Endothelial cell of umbilical vein (primary cell): ENCODE measurements at regions not wholly inside any gene's neighbourhood (a gene's known extent, or its start where the extent isn't known, plus 50 kb on each side); places are given as distances from the start of the nearest gene placed in this dataset.

ENCODE experiments used
- CTCF ChIP-seq, 2 donors: IDR thresholded peaks; 1 replicate in 1 of 2; 2 replicates in 1 of 2; pipeline ENCODE4 v1.5.1; 2011; ENCODE audit warnings: low read length in 2 of 2, mild to moderate bottlenecking in 2 of 2, moderate library complexity in 2 of 2, control low read depth in 1 of 2, inconsistent platforms in 1 of 2, low read depth in 1 of 2; ENCODE audit not compliant: insufficient read depth in 1 of 2; ENCODE audit errors: extremely low read depth in 1 of 2
- TF ChIP-seq, protein P1 (sequence below): IDR thresholded peaks from 2 replicates; pipeline ENCODE4 v1.6.1; 2011; ENCODE audit not compliant: insufficient read depth, insufficient read length

GRCh38 chr1:79104617-79105016, 98.1 kb upstream of the ADGRL4 start:
- TF ChIP-seq CTCF (IDR thresholded peaks at IDR 0.05; ENCODE audit: extremely low read depth in 1 of 2, insufficient read depth in 1 of 2, low read depth in 1 of 2, low read length in 2 of 2), result no peak
- TF ChIP-seq, protein P1, sequence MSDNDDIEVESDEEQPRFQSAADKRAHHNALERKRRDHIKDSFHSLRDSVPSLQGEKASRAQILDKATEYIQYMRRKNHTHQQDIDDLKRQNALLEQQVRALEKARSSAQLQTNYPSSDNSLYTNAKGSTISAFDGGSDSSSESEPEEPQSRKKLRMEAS, result no peak
